HCT116 (cell line): ENCODE measurements at regions not wholly inside any gene's neighbourhood (a gene's known extent, or its start where the extent isn't known, plus 50 kb on each side); places are given as distances from the start of the nearest gene placed in this dataset.

Source experiments
- ATAC-seq: fragments of 200-7000 bp; cut with Tn5 transposase; 2 replicates; pipeline ENCODE4 v1.9.1; 2020; ENCODE audit warnings: mild to moderate bottlenecking, moderate library complexity
- BruUV-seq: library from RNA; stranded (reverse); fragments of 400-500 nt; replicated peaks from 2 replicates; lab custom pipeline; 2021; lab: Mats Ljungman, UMichigan
- CTCF ChIA-PET: fragments of 300-600 bp; sonication (Branson Sonifier 250); formaldehyde crosslinking; loops from one replicate; lab custom pipeline; 2021; ENCODE audit warnings: antibody characterized with exemption; lab: Charles Lee
- POLR2A ChIA-PET: fragments of 300-600, 350-600 bp; sonication (Branson Sonifier 250); formaldehyde crosslinking; loops from one replicate; lab custom pipeline; 2021; ENCODE audit warnings: antibody characterized with exemption; lab: Charles Lee
- RAD21 ChIA-PET, 2 experiments: fragments of 300-600 bp; sonication (Branson Sonifier 250); formaldehyde crosslinking; loops; one replicate each; lab custom pipeline; 2023; ENCODE audit warnings: low total read pairs in 2 of 2; ENCODE audit not compliant: uncharacterized antibody in 2 of 2, unreplicated experiment in 2 of 2, low non-redundant PET in 1 of 2; lab: Charles Lee
- DNase-seq: peaks from one replicate; pipeline ENCODE4 v3.0.0-alpha.2; 2010; ENCODE audit warnings: low read depth, low spot score
- H2AFZ ChIP-seq: fragments of 200-600 bp; shearing (Covaris generic), sonication (generic); 2 replicates; pipeline ENCODE4 v1.6.1; 2017; ENCODE audit warnings: low read depth, mixed run types, mixed read lengths, antibody characterized with exemption, low read length; ENCODE audit not compliant: poor library complexity, severe bottlenecking
- H3K27ac ChIP-seq: 2 replicates; pipeline ENCODE4 v1.5.1; 2012; ENCODE audit warnings: low read depth, low read length
- H3K27me3 ChIP-seq: fragments of 200-600 bp; sonication (generic); 2 replicates; pipeline ENCODE4 v1.6.1; 2016; ENCODE audit warnings: mixed run types, low read length, mixed read lengths; ENCODE audit not compliant: insufficient read depth
- H3K36me3 ChIP-seq, 2 experiments: fragments of 200-500 bp in 1 of 2; fragments of 200-600 bp in 1 of 2; sonication (Bioruptor generic) in 1 of 2; sonication (generic) in 1 of 2; 2 replicates each; pipeline versions ENCODE4 v1.5.1 to v1.6.1; 2014 to 2016; ENCODE audit warnings: low read length in 2 of 2, inconsistent platforms in 1 of 2, mixed read lengths in 1 of 2, mixed run types in 1 of 2; ENCODE audit not compliant: insufficient read depth in 2 of 2, control insufficient read depth in 1 of 2
- H3K4me1 ChIP-seq, 2 experiments: fragments of 200-600 bp in 1 of 2; sonication (generic) in 1 of 2; 2 replicates each; pipeline versions ENCODE4 v1.5.1 to v1.6.1; 2012 to 2017; ENCODE audit warnings: low read length in 2 of 2, inconsistent platforms in 1 of 2, mild to moderate bottlenecking in 1 of 2, mixed read lengths in 1 of 2, mixed run types in 1 of 2, moderate library complexity in 1 of 2; ENCODE audit not compliant: insufficient read depth in 2 of 2, control insufficient read depth in 1 of 2
- H3K4me2 ChIP-seq: fragments of 200-600 bp; sonication (generic); 2 replicates; pipeline ENCODE4 v1.6.1; 2017; ENCODE audit warnings: mixed run types, low read length, mixed read lengths
- H3K4me3 ChIP-seq, 2 experiments: fragments of 200-600 bp in 1 of 2; sonication (generic) in 1 of 2; replicated peaks in 1 of 2; 2 replicates each; pipeline ENCODE4 v1.5.1; 2011 to 2016; ENCODE audit warnings: low read length in 2 of 2, control low read depth in 1 of 2, low read depth in 1 of 2, mild to moderate bottlenecking in 1 of 2, mixed read lengths in 1 of 2, mixed run types in 1 of 2
- H3K79me2 ChIP-seq: fragments of 200-600 bp; sonication (generic); 2 replicates; pipeline ENCODE4 v1.6.1; 2017; ENCODE audit warnings: mild to moderate bottlenecking, mixed run types, low read length, moderate library complexity, mixed read lengths; ENCODE audit not compliant: insufficient read depth
- H3K9ac ChIP-seq: fragments of 200-600 bp; sonication (generic); 2 replicates; pipeline ENCODE4 v1.6.1; 2016; ENCODE audit warnings: low read length, mixed read lengths
- H3K9me2 ChIP-seq: fragments of 200-600 bp; sonication (generic), shearing (Covaris generic); 2 replicates; pipeline ENCODE4 v1.6.1; 2017; ENCODE audit warnings: mixed run types, mild to moderate bottlenecking, moderate library complexity; ENCODE audit not compliant: insufficient read depth
- H3K9me3 ChIP-seq, 2 experiments: fragments of 200-500 bp in 1 of 2; fragments of 200-600 bp in 1 of 2; sonication (Bioruptor generic) in 1 of 2; sonication (generic) in 1 of 2; 2 replicates each; pipeline ENCODE4 v1.6.1; 2014 to 2017; ENCODE audit warnings: low read length in 2 of 2, mixed read lengths in 2 of 2, inconsistent platforms in 1 of 2, low read depth in 1 of 2, mild to moderate bottlenecking in 1 of 2, mixed run types in 1 of 2, moderate library complexity in 1 of 2; ENCODE audit not compliant: control insufficient read depth in 1 of 2, insufficient read depth in 1 of 2
- H4K20me1 ChIP-seq: fragments of 200-600 bp; sonication (generic), shearing (Covaris generic); 2 replicates; pipeline ENCODE4 v1.6.1; 2017; ENCODE audit warnings: mixed run types, mild to moderate bottlenecking, moderate library complexity; ENCODE audit not compliant: insufficient read depth
- EGR1 ChIP-seq: IDR thresholded peaks from 2 replicates; pipeline ENCODE4 v1.6.1; 2012; ENCODE audit warnings: low read depth
- ELF1 ChIP-seq: IDR thresholded peaks from 2 replicates; pipeline ENCODE4 v1.6.1; 2012; ENCODE audit warnings: low read depth, borderline replicate concordance
- EZH2 ChIP-seq: fragments of 200-600 bp; sonication (generic); IDR thresholded peaks from 2 replicates; pipeline ENCODE4 v1.6.1; 2017; ENCODE audit warnings: antibody characterized with exemption, mixed run types
- EZH2phosphoT487 ChIP-seq: fragments of 200-600 bp; IDR thresholded peaks from 2 replicates; pipeline ENCODE4 v1.6.1; 2018; ENCODE audit warnings: antibody characterized with exemption, borderline replicate concordance
- FOSL1 ChIP-seq: IDR thresholded peaks from 2 replicates; pipeline ENCODE4 v1.6.1; 2012; ENCODE audit warnings: low read depth
- MAX ChIP-seq: IDR thresholded peaks from 2 replicates; pipeline ENCODE4 v1.6.1; 2012
- POLR2AphosphoS5 ChIP-seq: IDR thresholded peaks from 2 replicates; pipeline ENCODE4 v1.6.1; 2011; ENCODE audit warnings: mild to moderate bottlenecking, low read depth, low read length, moderate library complexity
- RAD21 ChIP-seq: IDR thresholded peaks from 2 replicates; pipeline ENCODE4 v1.6.1; 2012; ENCODE audit warnings: low read depth, mild to moderate bottlenecking
- SP1 ChIP-seq: IDR thresholded peaks from 2 replicates; pipeline ENCODE4 v1.6.1; 2012; ENCODE audit warnings: low read depth
- SRF ChIP-seq: IDR thresholded peaks from 2 replicates; pipeline ENCODE4 v1.6.1; 2012; ENCODE audit warnings: low read depth
- YY1 ChIP-seq: IDR thresholded peaks from 2 replicates; pipeline ENCODE4 v1.6.1; 2011; ENCODE audit warnings: low read length, low read depth, moderate library complexity, mild to moderate bottlenecking; ENCODE audit not compliant: insufficient replicate concordance; ENCODE audit errors: extremely low read depth
- ZFX ChIP-seq: fragments of 450-650 bp; IDR thresholded peaks from 2 replicates; pipeline ENCODE4 v1.6.1; 2017
- intact Hi-C: fragments of 100-400 bp; cut with micrococcal nuclease; formaldehyde crosslinking; loops from 2 replicates; pipeline ENCODE4 v1.10.0; 2022
- TF ChIP-seq, protein P1 (sequence below): IDR thresholded peaks from 2 replicates; pipeline ENCODE4 v1.6.1; 2011; ENCODE audit warnings: mild to moderate bottlenecking, low read length, moderate library complexity; ENCODE audit not compliant: insufficient replicate concordance; ENCODE audit errors: extremely low read depth
- TF ChIP-seq, protein P2 (sequence below): IDR thresholded peaks from 2 replicates; pipeline ENCODE4 v1.6.1; 2012; ENCODE audit warnings: low read depth

DNA sequence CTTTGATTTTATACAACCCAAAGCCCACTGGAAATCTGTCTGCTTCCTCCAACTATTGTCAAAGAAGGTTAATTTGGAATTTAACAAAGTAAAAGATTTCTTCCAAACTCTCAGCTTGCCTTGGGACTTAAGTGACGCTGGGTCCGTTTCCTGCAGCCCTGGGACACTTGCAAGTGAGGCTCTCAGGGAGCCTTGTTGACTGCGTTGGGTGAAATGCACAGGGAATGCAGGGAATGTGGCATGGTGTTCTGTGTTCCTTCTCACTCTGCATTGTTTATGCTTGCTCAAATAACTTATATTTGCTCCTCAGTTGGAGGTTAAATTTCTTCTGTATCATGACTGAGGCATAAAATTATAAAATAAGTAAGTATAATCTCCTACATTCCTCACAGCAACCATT, 60.9 kb upstream of the TJP1 start:
- TF ChIP-seq ELF1 (no peak), POLR2AphosphoS5 (no peak), SP1 (no peak), ZFX (no peak), EGR1 (no peak), FOSL1 (no peak), EZH2 (no peak), MAX (no peak), SRF (no peak), EZH2phosphoT487 (no peak), RAD21 (no peak), YY1 (no peak)
- TF ChIP-seq, protein P1, sequence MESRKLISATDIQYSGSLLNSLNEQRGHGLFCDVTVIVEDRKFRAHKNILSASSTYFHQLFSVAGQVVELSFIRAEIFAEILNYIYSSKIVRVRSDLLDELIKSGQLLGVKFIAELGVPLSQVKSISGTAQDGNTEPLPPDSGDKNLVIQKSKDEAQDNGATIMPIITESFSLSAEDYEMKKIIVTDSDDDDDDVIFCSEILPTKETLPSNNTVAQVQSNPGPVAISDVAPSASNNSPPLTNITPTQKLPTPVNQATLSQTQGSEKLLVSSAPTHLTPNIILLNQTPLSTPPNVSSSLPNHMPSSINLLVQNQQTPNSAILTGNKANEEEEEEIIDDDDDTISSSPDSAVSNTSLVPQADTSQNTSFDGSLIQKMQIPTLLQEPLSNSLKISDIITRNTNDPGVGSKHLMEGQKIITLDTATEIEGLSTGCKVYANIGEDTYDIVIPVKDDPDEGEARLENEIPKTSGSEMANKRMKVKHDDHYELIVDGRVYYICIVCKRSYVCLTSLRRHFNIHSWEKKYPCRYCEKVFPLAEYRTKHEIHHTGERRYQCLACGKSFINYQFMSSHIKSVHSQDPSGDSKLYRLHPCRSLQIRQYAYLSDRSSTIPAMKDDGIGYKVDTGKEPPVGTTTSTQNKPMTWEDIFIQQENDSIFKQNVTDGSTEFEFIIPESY, result no peak
- TF ChIP-seq, protein P2, sequence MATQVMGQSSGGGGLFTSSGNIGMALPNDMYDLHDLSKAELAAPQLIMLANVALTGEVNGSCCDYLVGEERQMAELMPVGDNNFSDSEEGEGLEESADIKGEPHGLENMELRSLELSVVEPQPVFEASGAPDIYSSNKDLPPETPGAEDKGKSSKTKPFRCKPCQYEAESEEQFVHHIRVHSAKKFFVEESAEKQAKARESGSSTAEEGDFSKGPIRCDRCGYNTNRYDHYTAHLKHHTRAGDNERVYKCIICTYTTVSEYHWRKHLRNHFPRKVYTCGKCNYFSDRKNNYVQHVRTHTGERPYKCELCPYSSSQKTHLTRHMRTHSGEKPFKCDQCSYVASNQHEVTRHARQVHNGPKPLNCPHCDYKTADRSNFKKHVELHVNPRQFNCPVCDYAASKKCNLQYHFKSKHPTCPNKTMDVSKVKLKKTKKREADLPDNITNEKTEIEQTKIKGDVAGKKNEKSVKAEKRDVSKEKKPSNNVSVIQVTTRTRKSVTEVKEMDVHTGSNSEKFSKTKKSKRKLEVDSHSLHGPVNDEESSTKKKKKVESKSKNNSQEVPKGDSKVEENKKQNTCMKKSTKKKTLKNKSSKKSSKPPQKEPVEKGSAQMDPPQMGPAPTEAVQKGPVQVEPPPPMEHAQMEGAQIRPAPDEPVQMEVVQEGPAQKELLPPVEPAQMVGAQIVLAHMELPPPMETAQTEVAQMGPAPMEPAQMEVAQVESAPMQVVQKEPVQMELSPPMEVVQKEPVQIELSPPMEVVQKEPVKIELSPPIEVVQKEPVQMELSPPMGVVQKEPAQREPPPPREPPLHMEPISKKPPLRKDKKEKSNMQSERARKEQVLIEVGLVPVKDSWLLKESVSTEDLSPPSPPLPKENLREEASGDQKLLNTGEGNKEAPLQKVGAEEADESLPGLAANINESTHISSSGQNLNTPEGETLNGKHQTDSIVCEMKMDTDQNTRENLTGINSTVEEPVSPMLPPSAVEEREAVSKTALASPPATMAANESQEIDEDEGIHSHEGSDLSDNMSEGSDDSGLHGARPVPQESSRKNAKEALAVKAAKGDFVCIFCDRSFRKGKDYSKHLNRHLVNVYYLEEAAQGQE, result no peak

More for the DNA sequence above, 60.9 kb upstream of the TJP1 start:
- Histone ChIP-seq H3K9me2 (no peaks in the 10 kb centered on the region), H3K27ac (no peak overlapping the region), H4K20me1 (no peaks in the 10 kb centered on the region), H3K4me1 (no peaks in the 10 kb centered on the region), H3K9ac (no peak overlapping the region), H3K4me3 (no peak overlapping the region), H3K27me3 (no peaks in the 10 kb centered on the region), H3K9me3 (no peaks in the 10 kb centered on the region), H2AFZ (no peak overlapping the region), H3K4me2 (no peak overlapping the region), H3K36me3 (no peaks in the 10 kb centered on the region), H3K79me2 (no peaks in the 10 kb centered on the region)
- no peak for DNase-seq
- CTCF ChIA-PET, result interaction anchor here (1.1 kb wide), 1 partner anchor 42 kb away, joined by 3 read pairs; no protein-coding TSS in a partner anchor
- POLR2A ChIA-PET, result no interaction called here
- no TSS peak for BruUV-seq
- intact Hi-C loops, result no loop called here
- RAD21 ChIA-PET, result no interaction called here
- ATAC-seq, result no peak
